H9 (cell line): ENCODE measurements at regions not wholly inside any gene's neighbourhood (a gene's known extent, or its start where the extent isn't known, plus 50 kb on each side); places are given as distances from the start of the nearest gene placed in this dataset.

ENCODE experiments used
- DNase-seq: peaks from one replicate; pipeline ENCODE4 v3.0.0-alpha.2; 2017
- H2AFZ ChIP-seq: one replicate; pipeline ENCODE4 v1.6.1; 2013; ENCODE audit warnings: mild to moderate bottlenecking, low read length, control low read depth, moderate library complexity
- H2AK5ac ChIP-seq: 2 replicates; pipeline ENCODE4 v1.6.1; 2013; ENCODE audit warnings: low read length, control low read depth, mixed read lengths; ENCODE audit not compliant: insufficient read length
- H2BK120ac ChIP-seq: one replicate; pipeline ENCODE4 v1.6.1; 2013; ENCODE audit warnings: low read depth, mild to moderate bottlenecking, low read length, control low read depth, inconsistent platforms; ENCODE audit not compliant: poor library complexity, severe bottlenecking
- H2BK12ac ChIP-seq: 2 replicates; pipeline ENCODE4 v1.6.1; 2013; ENCODE audit warnings: low read length, control low read depth, mixed read lengths, low read depth; ENCODE audit not compliant: insufficient read length
- H2BK15ac ChIP-seq: 2 replicates; pipeline ENCODE4 v1.6.1; 2013; ENCODE audit warnings: low read depth, low read length, control low read depth
- H2BK20ac ChIP-seq: one replicate; pipeline ENCODE4 v1.6.1; 2013; ENCODE audit warnings: low read depth, mild to moderate bottlenecking, low read length, control low read depth, inconsistent platforms; ENCODE audit not compliant: poor library complexity, severe bottlenecking
- H2BK5ac ChIP-seq: 2 replicates; pipeline ENCODE4 v1.6.1; 2013; ENCODE audit warnings: low read length, control low read depth, mixed read lengths; ENCODE audit not compliant: insufficient read length
- H3K14ac ChIP-seq: 2 replicates; pipeline ENCODE4 v1.6.1; 2013; ENCODE audit warnings: low read length, control low read depth; ENCODE audit not compliant: insufficient read depth
- H3K18ac ChIP-seq: 2 replicates; pipeline ENCODE4 v1.6.1; 2013; ENCODE audit warnings: low read depth, mild to moderate bottlenecking, mixed read lengths, low read length, control low read depth; ENCODE audit not compliant: insufficient read length
- H3K23ac ChIP-seq: 2 replicates; pipeline ENCODE4 v1.6.1; 2013; ENCODE audit warnings: low read length, control low read depth, mixed read lengths, low read depth; ENCODE audit not compliant: insufficient read length
- H3K23me2 ChIP-seq: 2 replicates; pipeline ENCODE4 v1.6.1; 2013; ENCODE audit warnings: low read depth, mild to moderate bottlenecking, mixed read lengths, low read length, control low read depth; ENCODE audit not compliant: insufficient read length, poor library complexity, severe bottlenecking
- H3K27ac ChIP-seq: 2 replicates; pipeline ENCODE4 v1.5.1; 2013; ENCODE audit warnings: low read length, control low read depth, mixed read lengths, low read depth; ENCODE audit not compliant: insufficient read length
- H3K27me3 ChIP-seq: 2 replicates; pipeline ENCODE4 v1.6.1; 2013; ENCODE audit warnings: low read length, control low read depth, inconsistent platforms; ENCODE audit not compliant: insufficient read depth
- H3K4ac ChIP-seq: 2 replicates; pipeline ENCODE4 v1.6.1; 2013; ENCODE audit warnings: low read depth, mild to moderate bottlenecking, control low read depth, inconsistent platforms, low read length, moderate library complexity
- H3K4me1 ChIP-seq: 2 replicates; pipeline ENCODE4 v1.6.1; 2013; ENCODE audit warnings: low read length, control low read depth, inconsistent platforms; ENCODE audit not compliant: insufficient read depth
- H3K4me2 ChIP-seq: 2 replicates; pipeline ENCODE4 v1.6.1; 2013; ENCODE audit warnings: low read length, control low read depth, mixed read lengths; ENCODE audit not compliant: insufficient read length, insufficient read depth
- H3K56ac ChIP-seq: 2 replicates; pipeline ENCODE4 v1.6.1; 2013; ENCODE audit warnings: low read depth, mild to moderate bottlenecking, mixed read lengths, low read length, control low read depth; ENCODE audit not compliant: insufficient read length
- H3K79me1 ChIP-seq: 2 replicates; pipeline ENCODE4 v1.6.1; 2013; ENCODE audit warnings: low read depth, mild to moderate bottlenecking, moderate library complexity, low read length, control low read depth, inconsistent platforms; ENCODE audit not compliant: insufficient read depth, poor library complexity, severe bottlenecking
- H3K79me2 ChIP-seq: 2 replicates; pipeline ENCODE4 v1.6.1; 2013; ENCODE audit warnings: low read length, control low read depth, inconsistent platforms; ENCODE audit not compliant: insufficient read depth
- H3K9ac ChIP-seq: 2 replicates; pipeline ENCODE4 v1.6.1; 2013; ENCODE audit warnings: low read length, control low read depth, mixed read lengths; ENCODE audit not compliant: insufficient read length; ENCODE audit errors: extremely low read depth
- H3K9me3 ChIP-seq: one replicate; pipeline ENCODE4 v1.6.1; 2013; ENCODE audit warnings: low read depth, low read length, inconsistent platforms; ENCODE audit not compliant: control insufficient read depth
- H3T11ph ChIP-seq: one replicate; pipeline ENCODE4 v1.6.1; 2013; ENCODE audit warnings: mild to moderate bottlenecking, low read length, control low read depth, inconsistent platforms
- H4K20me1 ChIP-seq: one replicate; pipeline ENCODE4 v1.6.1; 2013; ENCODE audit not compliant: control insufficient read depth, insufficient read length, insufficient read depth
- H4K5ac ChIP-seq: 2 replicates; pipeline ENCODE4 v1.6.1; 2013; ENCODE audit warnings: low read depth, mild to moderate bottlenecking, mixed read lengths, low read length, control low read depth; ENCODE audit not compliant: insufficient read length
- H4K8ac ChIP-seq: replicated peaks from 2 replicates; pipeline ENCODE4 v1.6.1; 2013; ENCODE audit warnings: low read length, control low read depth, mixed read lengths, low read depth; ENCODE audit not compliant: insufficient read length
- H4K91ac ChIP-seq: 2 replicates; pipeline ENCODE4 v1.6.1; 2013; ENCODE audit warnings: low read depth, mild to moderate bottlenecking, moderate library complexity, mixed read lengths, low read length, control low read depth; ENCODE audit not compliant: insufficient read length
- H3K27ac Mint-ChIP-seq, 3 experiments: 2 replicates in 2 of 3; 3 replicates in 1 of 3; pipeline ENCODE4 v1.8.0; 2020 to 2021; ENCODE audit warnings: mixed read lengths in 3 of 3, mild to moderate bottlenecking in 1 of 3, moderate library complexity in 1 of 3
- H3K27me3 Mint-ChIP-seq: 2 replicates; pipeline ENCODE4 v1.8.0; 2021; ENCODE audit warnings: low read depth, mild to moderate bottlenecking, moderate library complexity, mixed read lengths
- H3K36me3 Mint-ChIP-seq, 3 experiments: 2 replicates in 2 of 3; 3 replicates in 1 of 3; pipeline ENCODE4 v1.8.0; 2020 to 2021; ENCODE audit warnings: low read depth in 3 of 3, mixed read lengths in 3 of 3; ENCODE audit not compliant: insufficient read depth in 1 of 3
- H3K4me1 Mint-ChIP-seq, 2 experiments: 2 replicates each; pipeline ENCODE4 v1.8.0; 2020; ENCODE audit warnings: mixed read lengths in 2 of 2
- H3K4me3 Mint-ChIP-seq, 2 experiments: 2 replicates in 1 of 2; 3 replicates in 1 of 2; pipeline ENCODE4 v1.8.0; 2020 to 2021; ENCODE audit warnings: mild to moderate bottlenecking in 2 of 2, mixed read lengths in 2 of 2, moderate library complexity in 1 of 2
- H3K9me3 Mint-ChIP-seq, 2 experiments: 2 replicates in 1 of 2; 3 replicates in 1 of 2; pipeline ENCODE4 v1.8.0; 2020; ENCODE audit warnings: mild to moderate bottlenecking in 2 of 2, mixed read lengths in 2 of 2, moderate library complexity in 1 of 2
- WGBS: extraction: QIAGEN DNeasy Blood & Tissue Kit; methylation state at CpG from one replicate; pipeline ENCODE4 v1.1.7; 2013; ENCODE audit warnings: missing lambda C conversion rate, low lambda C conversion rate, mixed read lengths; ENCODE audit not compliant: insufficient read length; ENCODE audit errors: extremely low coverage; 5-methylcytosine and 5-hydroxymethylcytosine counted together
- TF ChIP-seq, protein P1 (sequence below): fragments of 200-600 bp; sonication (generic); conservative IDR thresholded peaks from 3 replicates; pipeline ENCODE4 v1.8.0; 2021; ENCODE audit warnings: antibody characterized with exemption, mild to moderate bottlenecking

DNA sequence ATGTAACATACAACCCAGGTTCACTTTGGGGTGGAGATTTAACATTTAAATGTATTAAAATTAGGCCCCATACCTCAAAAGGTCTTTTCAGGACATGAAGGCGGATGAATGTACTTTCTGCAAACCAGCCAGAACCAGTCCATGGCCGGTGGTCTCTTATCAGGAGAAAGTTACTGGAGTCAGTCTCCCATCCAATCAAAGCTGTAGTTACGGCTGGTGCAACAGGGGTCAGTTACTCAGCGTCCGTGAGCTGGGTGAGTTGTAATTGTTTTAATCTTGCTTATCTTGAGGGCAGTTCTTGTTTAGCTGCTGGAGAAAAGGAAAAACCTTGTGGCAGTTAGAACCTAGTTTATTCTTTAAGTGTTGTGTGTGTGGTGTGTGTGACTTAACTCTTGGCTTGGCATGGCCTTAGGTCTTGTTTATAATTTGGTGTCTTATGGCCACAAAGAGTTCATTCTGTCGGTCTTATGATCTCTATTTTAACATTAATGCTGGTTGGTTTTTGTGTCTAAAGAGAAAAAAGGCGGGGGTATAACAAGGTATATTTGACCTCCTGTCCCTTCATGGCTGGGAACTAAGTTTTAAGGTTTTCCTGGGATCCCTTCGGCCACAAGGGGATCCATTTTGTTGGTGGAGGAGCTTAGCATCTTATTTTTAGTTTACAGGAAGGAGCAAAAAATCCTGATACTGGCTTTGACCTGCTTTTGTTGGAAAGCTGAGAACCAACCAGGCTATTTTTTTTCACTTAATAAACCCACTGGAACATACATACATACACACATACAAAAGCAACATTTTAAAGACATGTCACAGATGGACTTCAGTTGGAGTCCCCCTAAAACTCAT, 143.5 kb upstream of the NCK2 start:
- Histone ChIP-seq H4K5ac (no peak overlapping the region), H3K27ac (no peak overlapping the region), H4K91ac (no peak overlapping the region), H3K56ac (no peak overlapping the region), H3K4me2 (no peak overlapping the region), H4K20me1 (no peaks in the 10 kb centered on the region), H2BK5ac (no peak overlapping the region), H3T11ph (no peak overlapping the region), H3K79me1 (no peaks in the 10 kb centered on the region), H2AFZ (no peak overlapping the region), H2AK5ac (no peak overlapping the region), H3K4ac (no peak overlapping the region), H3K23ac (no peak overlapping the region), H3K14ac (no peak overlapping the region), H3K27me3 (no peaks in the 10 kb centered on the region), H2BK12ac (no peak overlapping the region), H2BK15ac (no peak overlapping the region), H3K4me1 (no peaks in the 10 kb centered on the region; the same call in 1 of the 2 replicates), H3K18ac (no peak overlapping the region), H3K9me3 (no peaks in the 10 kb centered on the region), H3K9ac (no peak overlapping the region), H2BK120ac (no peak overlapping the region), H3K23me2 (no peaks in the 10 kb centered on the region), H2BK20ac (no peak overlapping the region), H4K8ac (no peak overlapping the region), H3K79me2 (no peaks in the 10 kb centered on the region)
- TF ChIP-seq, protein P1, sequence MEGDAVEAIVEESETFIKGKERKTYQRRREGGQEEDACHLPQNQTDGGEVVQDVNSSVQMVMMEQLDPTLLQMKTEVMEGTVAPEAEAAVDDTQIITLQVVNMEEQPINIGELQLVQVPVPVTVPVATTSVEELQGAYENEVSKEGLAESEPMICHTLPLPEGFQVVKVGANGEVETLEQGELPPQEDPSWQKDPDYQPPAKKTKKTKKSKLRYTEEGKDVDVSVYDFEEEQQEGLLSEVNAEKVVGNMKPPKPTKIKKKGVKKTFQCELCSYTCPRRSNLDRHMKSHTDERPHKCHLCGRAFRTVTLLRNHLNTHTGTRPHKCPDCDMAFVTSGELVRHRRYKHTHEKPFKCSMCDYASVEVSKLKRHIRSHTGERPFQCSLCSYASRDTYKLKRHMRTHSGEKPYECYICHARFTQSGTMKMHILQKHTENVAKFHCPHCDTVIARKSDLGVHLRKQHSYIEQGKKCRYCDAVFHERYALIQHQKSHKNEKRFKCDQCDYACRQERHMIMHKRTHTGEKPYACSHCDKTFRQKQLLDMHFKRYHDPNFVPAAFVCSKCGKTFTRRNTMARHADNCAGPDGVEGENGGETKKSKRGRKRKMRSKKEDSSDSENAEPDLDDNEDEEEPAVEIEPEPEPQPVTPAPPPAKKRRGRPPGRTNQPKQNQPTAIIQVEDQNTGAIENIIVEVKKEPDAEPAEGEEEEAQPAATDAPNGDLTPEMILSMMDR = no peak
- Mint-ChIP-seq H3K36me3 (no peaks in the 10 kb centered on the region), H3K4me1 (peaks cover 42 to 47% of the 10 kb centered on the region in 2 experiments), H3K9me3 (no peaks in the 10 kb centered on the region), H3K27me3 (no peaks in the 10 kb centered on the region), H3K4me3 (no peak overlapping the region), H3K27ac (peak overlapping the region in 2 of 3 experiments; percentile 16 to 38; a peak in 1 of 7 replicates)
- no CpG with 5 or more reads among the region's 8 CpGs for WGBS
- DNase-seq = no peak
